AG04449 (cell line): ENCODE measurements at regions not wholly inside any gene's neighbourhood (a gene's known extent, or its start where the extent isn't known, plus 50 kb on each side); places are given as distances from the start of the nearest gene placed in this dataset.

ENCODE experiments used
- CTCF ChIA-PET: fragments of 350-600 bp; formaldehyde crosslinking; extraction: SDS; loops from one replicate; lab custom pipeline; 2021; ENCODE audit warnings: antibody characterized with exemption; lab: Yijun Ruan, JAX
- POLR2A ChIA-PET: fragments of 400-600, 350-600 bp; formaldehyde crosslinking; extraction: SDS; loops from one replicate; lab custom pipeline; 2020; ENCODE audit warnings: antibody characterized with exemption, inconsistent platforms; lab: Yijun Ruan, JAX
- DNase-seq: peaks from one replicate; pipeline ENCODE4 v3.0.0-alpha.2; 2010; ENCODE audit warnings: low read depth, low spot score
- H3K4me3 ChIP-seq: 2 replicates; pipeline ENCODE4 v1.5.1; 2011; ENCODE audit warnings: low read depth, mild to moderate bottlenecking, control low read depth, low read length
- CTCF ChIP-seq: IDR thresholded peaks from one replicate; pipeline ENCODE4 v1.5.1; 2011; ENCODE audit warnings: mild to moderate bottlenecking, moderate library complexity, low read length, control low read depth, inconsistent platforms; ENCODE audit not compliant: insufficient read depth; ENCODE audit errors: missing control alignments

GRCh38 chrX:95662200-95662599 lies 1022.4 kb upstream of the DIAPH2 start:
- CTCF ChIA-PET, result no interaction called here
- POLR2A ChIA-PET, result no interaction called here
- H3K4me3 ChIP-seq, result no peak overlapping the region
- no peak for DNase-seq
- TF ChIP-seq CTCF, result no peak

- CTCF ChIA-PET, result no interaction called here
Measured at GRCh38 chrX:95666056-95666455, 1018.6 kb upstream of the DIAPH2 start.

GRCh38 chrX:95675011-95675410 lies 1009.6 kb upstream of the DIAPH2 start:
- POLR2A ChIA-PET, result no interaction called here
- no peak overlapping the region for H3K4me3 ChIP-seq
- DNase-seq, result no peak
- CTCF ChIA-PET, result no interaction called here
- no peak for TF ChIP-seq CTCF

More at GRCh38 chrX:95666056-95666455, 1018.6 kb upstream of the DIAPH2 start:
- DNase-seq, result no peak
- no peak overlapping the region for H3K4me3 ChIP-seq
- POLR2A ChIA-PET, result no interaction called here
- no peak for TF ChIP-seq CTCF

- TF ChIP-seq CTCF, result no peak
- POLR2A ChIA-PET, result no interaction called here
- CTCF ChIA-PET, result no interaction called here
- no peak overlapping the region for H3K4me3 ChIP-seq
- no peak for DNase-seq
Measured at GRCh38 chrX:95675794-95676193, 1008.8 kb upstream of the DIAPH2 start.

GRCh38 chrX:95678679-95679078 lies 1006.0 kb upstream of the DIAPH2 start:
- DNase-seq, result no peak
- TF ChIP-seq CTCF, result no peak
- ChIA-PET CTCF (no interaction called here), POLR2A (no interaction called here)
- no peak overlapping the region for H3K4me3 ChIP-seq

GRCh38 chrX:95693365-95693764 lies 991.3 kb upstream of the DIAPH2 start:
- ChIA-PET POLR2A (no interaction called here), CTCF (no interaction called here)
- no peak overlapping the region for H3K4me3 ChIP-seq
- TF ChIP-seq CTCF, result no peak
- no peak for DNase-seq
